ENCODE measurements at regions not wholly inside any gene's neighbourhood (a gene's known extent, or its start where the extent isn't known, plus 50 kb on each side); places are given as distances from the start of the nearest gene placed in this dataset.

DNA sequence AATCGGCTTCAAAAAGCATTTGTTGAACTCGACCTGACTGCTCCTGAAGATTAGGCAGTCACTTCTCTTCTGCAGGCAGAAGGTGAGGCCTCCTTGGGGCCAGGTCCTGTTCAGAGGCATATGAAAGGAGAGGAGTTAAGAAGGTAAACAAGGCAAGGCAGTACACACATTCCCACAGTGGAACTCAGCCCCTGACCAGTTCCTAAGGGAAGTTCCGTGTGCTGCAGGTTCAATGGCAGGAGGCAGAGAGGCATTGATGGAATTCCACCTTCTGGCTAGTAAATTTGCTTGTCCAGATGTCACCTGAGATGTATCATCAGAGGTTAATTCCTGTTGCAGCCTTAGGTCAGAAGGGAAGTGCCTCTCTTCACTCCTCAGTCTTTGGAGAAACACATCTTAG, 337.0 kb upstream of the MTNR1B start:
- TF ChIP-seq EZH2 (IDR thresholded peaks at IDR 0.05; ENCODE audit: insufficient read depth, poor library complexity, severe bottlenecking) (no peak), EZH2phosphoT487 (IDR thresholded peaks at IDR 0.05; ENCODE audit: insufficient read depth, low read depth) (no peak)

All from GM23248 (cell line).